ENCODE measurements at regions not wholly inside any gene's neighbourhood (a gene's known extent, or its start where the extent isn't known, plus 50 kb on each side); places are given as distances from the start of the nearest gene placed in this dataset.

GRCh38 chr3:81433675-81434074 lies 327.8 kb downstream of the GBE1 start:
- H3K4me1 ChIP-seq (replicated peaks) = no peaks in the 10 kb centered on the region
- H3K27me3 ChIP-seq (replicated peaks; ENCODE audit: insufficient read depth) = no peaks in the 10 kb centered on the region
- intact Hi-C loops (cut with DNase I) = no loop called here
- no peak for TF ChIP-seq POLR2AphosphoS5 (IDR thresholded peaks at IDR 0.05)
- TF ChIP-seq, protein P1, sequence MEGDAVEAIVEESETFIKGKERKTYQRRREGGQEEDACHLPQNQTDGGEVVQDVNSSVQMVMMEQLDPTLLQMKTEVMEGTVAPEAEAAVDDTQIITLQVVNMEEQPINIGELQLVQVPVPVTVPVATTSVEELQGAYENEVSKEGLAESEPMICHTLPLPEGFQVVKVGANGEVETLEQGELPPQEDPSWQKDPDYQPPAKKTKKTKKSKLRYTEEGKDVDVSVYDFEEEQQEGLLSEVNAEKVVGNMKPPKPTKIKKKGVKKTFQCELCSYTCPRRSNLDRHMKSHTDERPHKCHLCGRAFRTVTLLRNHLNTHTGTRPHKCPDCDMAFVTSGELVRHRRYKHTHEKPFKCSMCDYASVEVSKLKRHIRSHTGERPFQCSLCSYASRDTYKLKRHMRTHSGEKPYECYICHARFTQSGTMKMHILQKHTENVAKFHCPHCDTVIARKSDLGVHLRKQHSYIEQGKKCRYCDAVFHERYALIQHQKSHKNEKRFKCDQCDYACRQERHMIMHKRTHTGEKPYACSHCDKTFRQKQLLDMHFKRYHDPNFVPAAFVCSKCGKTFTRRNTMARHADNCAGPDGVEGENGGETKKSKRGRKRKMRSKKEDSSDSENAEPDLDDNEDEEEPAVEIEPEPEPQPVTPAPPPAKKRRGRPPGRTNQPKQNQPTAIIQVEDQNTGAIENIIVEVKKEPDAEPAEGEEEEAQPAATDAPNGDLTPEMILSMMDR (IDR thresholded peaks at IDR 0.05) = no peak
- TF ChIP-seq POLR2A (IDR thresholded peaks at IDR 0.05) = no peak
- no peaks in the 10 kb centered on the region for H3K36me3 ChIP-seq
- 78% methylated on average over 3 of the region's 3 CpGs for WGBS
- no peak overlapping the region for H3K4me3 ChIP-seq
- no peak for DNase-seq (ENCODE audit: low spot score)
- no peak overlapping the region for H3K27ac ChIP-seq
- H3K9me3 ChIP-seq = no peaks in the 10 kb centered on the region

DNA sequence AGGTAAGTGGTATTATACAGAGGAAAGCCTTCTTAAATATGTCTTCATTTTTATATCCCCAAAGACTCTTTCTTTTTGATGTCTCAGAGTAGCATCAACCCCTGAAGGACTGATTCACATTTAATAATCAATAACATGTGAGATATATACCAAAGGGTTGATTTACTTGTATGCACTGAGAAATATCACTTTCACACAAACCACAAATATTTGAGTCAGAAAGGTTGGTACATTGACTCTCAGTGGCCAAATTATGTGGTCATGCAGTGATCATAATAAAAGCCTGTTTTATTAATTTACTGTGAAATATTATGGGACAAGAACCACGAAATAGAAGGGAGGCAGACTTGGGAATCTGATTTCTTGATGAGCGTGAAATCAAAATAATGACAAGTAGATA lies 329.0 kb downstream of the GBE1 start:
- DNase-seq (ENCODE audit: low spot score) = no peak
- TF ChIP-seq POLR2A (IDR thresholded peaks at IDR 0.05) = no peak
- no peak for TF ChIP-seq POLR2AphosphoS5 (IDR thresholded peaks at IDR 0.05)
- TF ChIP-seq, protein P1 (IDR thresholded peaks at IDR 0.05) = no peak
- intact Hi-C loops (cut with DNase I) = no loop called here
- Histone ChIP-seq H3K4me3 (no peak overlapping the region), H3K9me3 (no peaks in the 10 kb centered on the region), H3K36me3 (no peaks in the 10 kb centered on the region), H3K27ac (no peak overlapping the region), H3K27me3 (replicated peaks; ENCODE audit: insufficient read depth) (no peaks in the 10 kb centered on the region), H3K4me1 (replicated peaks) (no peaks in the 10 kb centered on the region)
- 85% methylated on average over 2 of the region's 2 CpGs for WGBS

DNA sequence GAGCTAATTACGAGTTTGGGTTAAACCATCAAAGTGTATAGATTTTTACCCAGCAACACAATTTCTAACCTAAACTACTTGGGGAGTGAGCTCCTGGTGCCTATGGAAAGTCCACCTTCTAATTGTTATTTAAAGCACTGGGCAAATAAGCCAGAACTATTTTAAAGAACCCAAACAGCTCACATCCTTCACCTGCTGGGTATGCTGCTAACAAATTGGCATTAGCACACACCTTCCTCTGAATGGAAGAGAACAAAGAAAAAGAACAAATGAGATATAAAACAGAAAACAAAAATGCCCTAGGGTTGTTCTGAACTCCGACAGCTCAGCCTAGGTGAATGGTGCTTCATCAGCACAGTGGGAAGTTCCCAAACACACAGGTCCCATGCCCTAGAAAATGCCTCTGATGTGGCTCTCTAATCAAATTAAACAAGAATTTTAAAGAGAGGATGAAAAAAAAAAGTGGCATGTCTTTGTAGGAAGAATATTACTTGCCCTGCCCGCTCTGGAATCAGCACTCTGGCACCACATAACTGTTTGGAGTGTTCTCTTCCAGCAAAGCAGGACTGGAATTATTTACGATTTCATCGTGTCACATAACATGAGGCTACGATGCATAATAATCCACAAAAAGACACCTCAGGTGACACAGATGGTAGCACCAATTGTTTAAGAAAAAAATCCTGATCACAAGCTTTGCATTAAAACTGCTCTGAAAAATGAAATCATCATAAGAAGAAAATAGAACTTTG lies 334.4 kb downstream of the GBE1 start:
- Histone ChIP-seq H3K4me3 (no peak overlapping the region), H3K27ac (no peak overlapping the region), H3K36me3 (no peaks in the 10 kb centered on the region), H3K27me3 (replicated peaks; ENCODE audit: insufficient read depth) (no peaks in the 10 kb centered on the region), H3K4me1 (replicated peaks) (no peaks in the 10 kb centered on the region), H3K9me3 (no peaks in the 10 kb centered on the region)
- intact Hi-C loops (cut with DNase I) = no loop called here
- TF ChIP-seq POLR2A (IDR thresholded peaks at IDR 0.05) (no peak), POLR2AphosphoS5 (IDR thresholded peaks at IDR 0.05) (no peak)
- TF ChIP-seq, protein P1 (IDR thresholded peaks at IDR 0.05) = no peak
- WGBS = 63% methylated on average over 6 of the region's 6 CpGs
- DNase-seq (ENCODE audit: low spot score) = no peak

DNA sequence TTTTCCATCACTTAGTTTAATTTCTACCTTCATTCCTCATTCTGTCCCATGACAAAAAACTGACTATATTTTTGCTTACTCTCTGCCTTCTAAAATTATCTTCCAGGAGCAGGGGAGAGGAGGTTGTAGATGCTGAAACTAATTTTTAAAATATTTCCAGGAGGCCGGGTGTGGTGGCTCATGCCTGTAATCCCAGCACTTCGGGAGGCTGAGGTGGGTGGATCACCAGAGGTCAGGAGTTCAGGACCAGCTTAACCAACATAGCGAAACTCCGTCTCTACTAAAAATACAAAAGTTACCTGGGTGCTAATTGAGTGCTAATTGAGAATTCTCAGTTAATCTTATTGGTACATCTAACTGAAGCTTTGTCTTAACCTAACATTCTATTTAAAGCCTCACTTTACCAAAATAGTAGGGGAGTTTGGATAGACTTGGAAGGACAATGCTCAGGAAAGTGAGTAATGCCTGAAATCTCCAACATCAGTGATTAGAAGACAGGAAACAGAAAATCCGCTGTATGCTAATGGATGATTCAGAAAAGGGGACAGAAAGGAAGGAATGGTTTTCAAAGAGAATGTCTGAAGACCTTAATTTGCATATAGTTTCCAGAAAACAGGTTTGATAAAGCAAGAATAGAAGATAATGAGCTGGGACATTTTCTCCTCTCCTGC lies 336.1 kb downstream of the GBE1 start:
- no peaks in the 10 kb centered on the region for H3K36me3 ChIP-seq
- H3K27me3 ChIP-seq (replicated peaks; ENCODE audit: insufficient read depth) = no peaks in the 10 kb centered on the region
- H3K27ac ChIP-seq = no peak overlapping the region
- DNase-seq (ENCODE audit: low spot score) = no peak
- TF ChIP-seq, protein P1 (IDR thresholded peaks at IDR 0.05) = no peak
- TF ChIP-seq POLR2AphosphoS5 (IDR thresholded peaks at IDR 0.05) = no peak
- TF ChIP-seq POLR2A (IDR thresholded peaks at IDR 0.05) = no peak
- no peak overlapping the region for H3K4me3 ChIP-seq
- H3K4me1 ChIP-seq (replicated peaks) = no peaks in the 10 kb centered on the region
- WGBS = 83% methylated on average over 5 of the region's 5 CpGs
- no peaks in the 10 kb centered on the region for H3K9me3 ChIP-seq
- intact Hi-C loops (cut with DNase I) = no loop called here

DNA sequence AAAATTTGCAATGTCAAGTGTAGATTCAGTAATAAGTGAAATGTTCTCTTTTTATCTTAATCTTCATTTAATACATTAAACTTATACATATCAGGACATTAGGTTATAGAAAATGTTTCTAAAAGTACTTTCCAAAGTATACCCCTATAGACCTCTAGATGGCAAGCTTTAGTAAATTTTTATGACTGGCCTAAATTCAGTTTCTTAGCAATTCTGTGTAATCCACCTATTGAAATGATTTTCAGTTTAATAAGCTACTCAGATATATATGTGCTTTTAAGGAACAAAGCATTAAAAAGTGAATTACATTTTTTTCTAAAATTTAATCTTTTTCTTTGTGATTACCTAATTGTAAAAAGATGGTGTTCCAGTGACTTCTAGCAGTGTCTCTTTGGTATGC lies 342.2 kb downstream of the GBE1 start:
- Histone ChIP-seq H3K27me3 (replicated peaks; ENCODE audit: insufficient read depth) (no peaks in the 10 kb centered on the region), H3K36me3 (no peaks in the 10 kb centered on the region), H3K4me1 (replicated peaks) (no peaks in the 10 kb centered on the region), H3K9me3 (no peaks in the 10 kb centered on the region), H3K27ac (no peak overlapping the region), H3K4me3 (no peak overlapping the region)
- intact Hi-C loops (cut with DNase I) = no loop called here
- no peak for DNase-seq (ENCODE audit: low spot score)
- TF ChIP-seq POLR2AphosphoS5 (IDR thresholded peaks at IDR 0.05) (no peak), POLR2A (IDR thresholded peaks at IDR 0.05) (no peak)
- TF ChIP-seq, protein P1 (IDR thresholded peaks at IDR 0.05) = no peak

All from prostate gland (tissue), 2 donors.